GM19193 (cell line): ENCODE measurements at regions not wholly inside any gene's neighbourhood (a gene's known extent, or its start where the extent isn't known, plus 50 kb on each side); places are given as distances from the start of the nearest gene placed in this dataset.

Source experiments
- POLR2A ChIP-seq: IDR thresholded peaks from 4 replicates; pipeline ENCODE4 v1.6.1; 2011; ENCODE audit not compliant: insufficient read depth, insufficient read length; ENCODE audit errors: extremely low read depth

DNA sequence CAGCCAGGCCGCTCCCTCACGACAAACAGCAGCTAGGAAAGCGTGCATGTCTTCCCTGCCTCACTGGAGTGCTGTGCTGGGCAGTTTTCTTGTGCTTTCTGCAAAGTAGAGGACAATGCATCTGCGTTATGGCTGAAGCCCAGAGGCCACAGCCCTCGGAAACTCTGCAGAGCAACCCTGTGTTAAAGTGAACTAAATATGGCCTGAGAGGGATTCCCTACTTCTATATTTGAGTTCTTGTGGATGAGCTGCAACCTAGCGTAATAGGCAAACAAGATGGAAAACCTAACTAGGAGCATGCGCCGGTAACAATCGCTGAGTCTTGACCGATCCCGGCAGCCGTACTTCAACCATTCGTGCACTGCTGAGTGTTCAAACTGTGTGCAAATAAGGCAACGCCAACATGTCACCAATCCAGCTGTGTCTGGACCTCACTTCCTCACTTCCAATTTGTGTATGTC, 471.9 kb upstream of the HS6ST1 start:
- TF ChIP-seq POLR2A = no peak

- TF ChIP-seq POLR2A = no peak
These were observed 472.7 kb upstream of the HS6ST1 start for GRCh38 chr2:128791120-128791984.

DNA sequence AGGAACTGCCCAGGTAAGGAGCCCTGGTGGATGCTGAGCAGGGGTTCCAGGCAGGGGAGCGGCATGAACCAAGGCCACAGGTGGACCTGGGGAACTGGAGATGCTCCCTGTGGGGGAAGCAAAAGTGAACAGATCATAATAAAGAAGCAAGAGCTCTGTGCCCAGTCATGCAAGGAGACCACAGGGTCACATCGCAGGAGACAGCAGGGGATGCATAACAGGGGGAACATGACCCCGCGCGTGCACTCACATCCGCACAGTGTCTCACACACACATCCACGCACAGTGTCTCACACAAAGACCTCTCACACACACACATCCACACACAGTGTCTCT, 473.3 kb upstream of the HS6ST1 start:
- no peak for TF ChIP-seq POLR2A

- TF ChIP-seq POLR2A = no peak
These were observed 473.9 kb upstream of the HS6ST1 start for GRCh38 chr2:128792476-128793054.

DNA sequence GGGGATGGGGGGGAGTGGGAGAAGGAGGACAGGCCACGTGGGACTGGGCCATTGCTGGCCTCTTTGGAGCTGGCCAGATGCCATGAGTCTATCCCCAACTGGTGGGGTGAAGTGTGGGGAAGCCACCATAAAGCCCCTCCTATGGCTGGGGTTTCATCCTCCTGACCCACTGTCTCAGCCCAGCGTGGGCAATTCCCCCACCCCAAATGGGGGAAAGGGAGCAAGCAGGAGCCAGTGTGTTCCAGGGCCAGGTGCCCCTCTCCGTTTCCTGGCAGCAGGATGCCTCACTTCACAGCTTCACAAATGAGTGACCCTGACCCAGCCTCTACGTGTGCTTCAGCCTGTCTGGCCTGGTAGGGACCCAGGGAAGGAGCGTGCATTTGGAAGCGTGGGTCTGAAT, 474.7 kb upstream of the HS6ST1 start:
- TF ChIP-seq POLR2A = no peak

- TF ChIP-seq POLR2A = no peak
These were observed 475.6 kb upstream of the HS6ST1 start for GRCh38 chr2:128794285-128794684.

- TF ChIP-seq POLR2A = no peak
These were observed 477.7 kb upstream of the HS6ST1 start for GRCh38 chr2:128796321-128796720.

- no peak for TF ChIP-seq POLR2A
These were observed 478.4 kb upstream of the HS6ST1 start for GRCh38 chr2:128797092-128797491.

- no peak for TF ChIP-seq POLR2A
These were observed 478.9 kb upstream of the HS6ST1 start for GRCh38 chr2:128797533-128797932.

DNA sequence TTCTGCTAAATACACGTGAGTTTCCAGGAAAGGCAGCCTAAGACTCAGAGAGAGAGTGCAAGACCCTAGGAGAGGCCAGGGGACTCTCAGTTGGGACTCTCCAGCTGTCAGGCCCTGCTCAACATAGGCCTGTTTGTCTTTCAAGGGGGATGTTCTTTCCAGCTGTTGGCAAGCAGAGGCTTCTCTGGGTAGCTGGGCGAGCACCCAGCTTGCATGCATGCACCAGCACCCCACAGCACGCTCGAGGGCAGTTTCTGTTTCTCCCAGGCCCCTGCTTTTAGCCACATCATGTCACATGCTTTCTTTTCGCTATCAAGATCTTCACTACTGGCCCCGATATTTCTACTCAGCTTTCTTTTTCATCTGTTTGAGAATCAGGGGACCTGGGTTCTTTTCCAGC, 479.3 kb upstream of the HS6ST1 start:
- TF ChIP-seq POLR2A = no peak

GRCh38 chr2:128798502-128799283, 480.0 kb upstream of the HS6ST1 start:
- TF ChIP-seq POLR2A = no peak

- no peak for TF ChIP-seq POLR2A
These were observed 480.6 kb upstream of the HS6ST1 start for GRCh38 chr2:128799284-128799552.

DNA sequence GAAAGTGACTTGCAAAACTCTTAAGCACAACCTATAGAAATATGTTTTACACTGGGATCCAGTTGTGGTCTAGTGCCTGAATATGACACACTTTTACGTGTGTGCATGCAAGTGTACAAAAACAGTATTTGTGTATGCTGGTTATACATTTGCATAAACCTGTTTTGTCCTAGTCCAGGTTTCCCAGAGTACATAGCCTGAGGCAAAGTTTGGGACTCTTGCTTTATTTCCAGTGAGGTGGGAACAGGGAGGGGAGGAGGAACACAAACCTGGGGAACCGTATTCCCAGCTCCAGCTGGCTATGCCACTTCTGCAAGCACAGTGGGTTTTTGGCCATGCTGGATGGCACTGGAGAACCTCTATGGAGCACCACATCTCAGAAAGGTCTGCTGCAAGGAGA, 481.1 kb upstream of the HS6ST1 start:
- TF ChIP-seq POLR2A = no peak

DNA sequence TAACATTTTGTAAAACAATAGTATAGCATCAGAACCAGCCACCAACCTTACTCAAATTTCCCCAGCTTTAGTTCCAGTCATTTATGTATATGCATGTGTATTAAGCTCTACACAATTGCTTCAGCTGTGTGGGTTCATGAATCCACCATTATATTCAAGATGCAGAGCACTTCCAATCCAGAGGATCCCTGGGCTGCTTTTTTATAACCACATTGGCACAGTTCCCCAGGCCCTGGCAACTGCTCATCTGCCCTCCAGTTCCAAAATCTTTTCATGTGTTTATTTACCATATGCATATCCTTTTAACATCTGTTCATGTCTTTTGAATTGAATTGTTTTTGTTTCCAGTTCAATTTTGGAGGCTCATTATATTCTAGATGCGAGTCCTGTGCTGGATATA, 482.9 kb upstream of the HS6ST1 start:
- no peak for TF ChIP-seq POLR2A

GRCh38 chr2:128803222-128803621, 484.6 kb upstream of the HS6ST1 start:
- no peak for TF ChIP-seq POLR2A

GRCh38 chr2:128805237-128805636, 486.6 kb upstream of the HS6ST1 start:
- TF ChIP-seq POLR2A = no peak

- no peak for TF ChIP-seq POLR2A
These were observed 487.2 kb upstream of the HS6ST1 start for GRCh38 chr2:128805918-128806317.

- no peak for TF ChIP-seq POLR2A
These were observed 488.6 kb upstream of the HS6ST1 start for GRCh38 chr2:128807317-128807716.
